ENCODE measurements at regions not wholly inside any gene's neighbourhood (a gene's known extent, or its start where the extent isn't known, plus 50 kb on each side); places are given as distances from the start of the nearest gene placed in this dataset.

DNA sequence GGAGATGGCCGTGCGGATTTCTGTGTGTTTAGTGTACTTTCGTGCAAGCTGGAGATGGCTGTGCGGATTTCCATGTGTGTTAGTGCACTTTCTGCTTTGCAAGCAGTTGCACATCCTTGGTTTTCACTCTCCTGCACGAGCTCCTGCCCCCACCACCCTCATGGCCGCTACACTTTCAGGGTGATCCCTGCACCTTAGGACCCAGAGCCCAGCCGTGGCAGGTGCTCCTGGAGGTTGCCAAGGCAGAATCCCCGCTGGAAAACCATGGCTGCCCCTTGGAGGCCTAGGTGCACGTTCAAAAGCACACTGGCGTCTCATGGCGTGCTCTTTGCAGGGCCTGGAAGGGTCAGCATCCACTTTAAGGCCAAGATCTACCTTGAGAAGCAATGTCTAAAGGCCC is 311.0 kb upstream of the TNRC6C start:
- DNase-seq (ENCODE audit: low read depth), result no peak

DNA sequence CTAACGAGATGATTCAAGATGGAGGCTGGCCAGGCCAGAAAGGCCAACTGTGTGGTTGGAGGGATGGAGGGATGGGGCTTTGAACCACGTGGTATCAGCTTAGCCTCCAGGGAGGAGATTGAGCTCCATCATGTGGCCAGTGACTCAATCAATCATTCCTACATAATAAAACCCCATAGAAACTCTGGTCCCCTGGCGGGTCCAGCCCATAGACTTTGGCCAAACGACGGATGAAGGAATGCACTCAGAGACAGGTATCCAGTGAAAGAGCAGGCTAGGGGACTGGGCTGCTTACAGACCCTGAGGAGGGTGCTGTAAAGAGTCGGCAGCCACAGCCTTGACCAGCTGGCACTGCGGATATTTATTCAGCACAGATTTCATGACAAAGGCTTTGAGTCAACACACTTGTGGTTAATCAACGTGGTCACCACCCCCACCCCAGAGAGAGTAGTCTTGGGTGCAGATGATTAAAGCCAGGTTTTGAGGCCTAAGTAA is 308.7 kb upstream of the TNRC6C start:
- DNase-seq (ENCODE audit: low read depth), result no peak

DNA sequence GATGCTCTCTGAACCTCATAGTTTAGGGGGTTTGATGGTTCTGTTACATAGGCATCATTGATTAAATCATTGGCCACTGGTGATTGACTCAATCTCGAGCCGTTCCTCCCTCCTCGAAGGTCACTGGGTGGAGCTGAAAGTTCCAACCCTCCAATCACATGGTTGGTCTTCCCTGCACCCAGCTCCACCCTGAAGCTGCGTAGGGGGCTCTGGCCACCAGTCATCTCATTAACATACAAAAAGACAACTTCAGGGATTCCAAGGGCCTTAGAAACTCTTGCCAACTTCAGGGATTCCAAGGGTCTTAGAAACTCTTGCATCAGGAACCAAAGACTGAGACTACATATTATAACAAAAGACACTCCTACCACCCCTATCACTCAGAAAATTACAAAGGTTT is 306.5 kb upstream of the TNRC6C start:
- no peak for DNase-seq (ENCODE audit: low read depth)

DNA sequence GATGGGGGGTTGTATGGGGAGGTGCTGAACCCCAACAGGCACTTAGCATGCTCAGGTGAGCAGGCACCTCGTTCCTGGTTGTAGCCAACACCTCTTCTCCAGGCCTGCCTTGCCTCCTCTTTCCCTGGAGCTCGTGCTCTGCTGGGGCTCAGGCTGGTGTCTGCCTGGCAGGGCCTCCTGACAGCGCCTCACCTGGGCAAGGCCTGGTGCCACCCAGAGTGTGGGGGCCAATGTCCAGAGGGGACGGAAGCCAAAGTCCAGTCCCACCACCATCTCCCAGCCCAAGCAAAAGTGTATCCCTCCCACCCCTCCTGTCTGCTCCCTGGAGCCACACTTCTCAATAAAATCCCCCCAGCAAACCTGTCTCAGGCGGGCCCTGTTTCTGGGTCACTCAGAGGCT is 304.2 kb upstream of the TNRC6C start:
- no peak for DNase-seq (ENCODE audit: low read depth)

DNA sequence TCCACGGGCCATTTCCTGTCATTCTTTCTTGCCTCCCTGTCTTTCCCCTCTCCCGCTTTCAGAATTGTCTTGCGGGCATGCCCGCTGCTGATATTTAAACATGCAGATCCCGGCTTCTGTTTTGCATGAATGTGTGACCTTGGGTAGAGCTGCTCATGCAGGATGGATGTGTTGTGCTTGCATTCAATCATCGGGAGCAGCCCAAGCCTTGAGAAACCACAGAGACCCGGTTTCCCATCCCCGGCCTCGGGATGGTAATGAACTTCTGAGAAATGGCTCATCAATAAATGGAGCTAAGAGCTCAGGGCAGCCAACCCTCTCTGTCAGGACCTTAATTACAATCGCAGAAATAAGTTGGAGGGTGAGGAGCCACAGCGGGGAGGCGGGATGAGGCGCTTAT is 303.7 kb upstream of the TNRC6C start:
- DNase-seq (ENCODE audit: low read depth), result no peak

DNA sequence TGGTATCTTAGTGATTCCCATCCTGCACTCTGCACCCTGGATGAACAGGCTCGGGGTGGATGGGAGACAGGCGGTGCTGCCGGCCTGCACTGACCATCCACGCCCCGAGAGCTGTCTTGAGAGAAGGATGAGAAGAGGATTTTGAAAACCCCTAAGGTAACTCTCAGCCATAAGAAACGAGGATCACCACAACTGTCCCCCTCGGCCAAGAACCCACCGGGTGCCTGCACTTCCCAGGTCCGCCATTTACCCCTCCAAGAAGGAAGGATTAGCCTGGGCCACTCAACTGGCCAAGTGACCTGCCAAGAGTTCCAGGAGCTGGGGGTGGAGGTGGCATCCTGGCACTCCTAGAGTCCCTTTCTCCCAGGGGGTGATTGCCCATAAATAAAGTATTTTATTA is 302.4 kb upstream of the TNRC6C start:
- no peak for DNase-seq (ENCODE audit: low read depth)

DNA sequence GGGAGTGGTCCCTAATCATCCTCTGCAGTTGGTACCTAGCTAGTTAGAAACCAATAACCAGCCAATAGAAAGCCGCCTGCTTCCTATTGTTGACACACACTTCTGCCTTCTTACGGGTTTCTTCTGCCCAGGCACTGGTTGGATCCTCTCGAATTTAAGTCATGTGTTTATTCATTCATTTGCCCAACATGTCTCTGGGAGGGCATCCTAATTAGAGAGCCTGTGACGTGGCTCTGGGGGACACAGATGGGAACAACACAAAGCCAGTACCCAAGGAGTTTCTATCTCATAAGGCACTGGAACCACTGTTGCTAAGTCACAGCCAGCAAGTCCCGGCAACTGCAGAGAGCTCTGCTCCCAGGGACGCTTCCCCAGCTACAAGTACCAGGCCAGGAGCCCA is 300.7 kb upstream of the TNRC6C start:
- DNase-seq (ENCODE audit: low read depth), result no peak

DNA sequence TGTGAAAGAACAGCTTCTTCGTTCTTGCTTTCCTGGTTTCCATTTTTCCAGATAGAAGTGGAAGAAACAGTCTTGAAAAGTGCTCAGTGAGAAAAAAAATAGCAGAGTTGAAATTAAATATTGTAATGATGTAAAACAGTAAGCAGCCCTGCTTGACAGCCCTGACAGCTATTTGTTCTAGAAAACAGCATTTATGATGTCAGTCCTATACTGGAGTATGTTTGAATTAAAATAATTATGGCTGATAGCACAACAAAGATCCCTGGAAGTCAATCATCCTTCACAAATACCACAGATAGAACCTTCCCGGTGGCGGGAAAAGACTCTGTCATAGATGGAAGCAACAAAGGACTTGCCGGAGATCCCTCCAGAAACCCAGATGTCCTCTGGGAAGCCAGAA is 298.0 kb upstream of the TNRC6C start:
- DNase-seq (ENCODE audit: low read depth), result no peak

DNA sequence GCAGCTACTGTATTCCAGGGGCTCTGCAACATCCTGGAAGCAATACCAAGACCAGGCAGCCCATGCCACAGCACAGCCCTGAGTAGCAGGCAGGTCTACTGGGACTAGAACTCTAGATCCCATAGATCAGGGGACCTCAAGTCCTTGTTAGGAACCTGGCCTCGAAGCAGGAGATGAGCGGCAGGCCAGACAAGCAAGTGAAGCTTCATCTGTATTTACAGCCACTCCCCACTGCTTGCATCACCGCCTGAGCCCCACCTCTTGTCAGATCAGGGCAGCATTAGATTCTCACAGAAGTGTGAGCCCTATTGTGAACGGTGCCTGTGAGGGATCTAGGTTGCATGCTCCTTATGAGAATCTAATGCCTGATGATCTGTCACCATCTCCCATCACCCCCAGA is 295.7 kb upstream of the TNRC6C start:
- DNase-seq (ENCODE audit: low read depth), result no peak

DNA sequence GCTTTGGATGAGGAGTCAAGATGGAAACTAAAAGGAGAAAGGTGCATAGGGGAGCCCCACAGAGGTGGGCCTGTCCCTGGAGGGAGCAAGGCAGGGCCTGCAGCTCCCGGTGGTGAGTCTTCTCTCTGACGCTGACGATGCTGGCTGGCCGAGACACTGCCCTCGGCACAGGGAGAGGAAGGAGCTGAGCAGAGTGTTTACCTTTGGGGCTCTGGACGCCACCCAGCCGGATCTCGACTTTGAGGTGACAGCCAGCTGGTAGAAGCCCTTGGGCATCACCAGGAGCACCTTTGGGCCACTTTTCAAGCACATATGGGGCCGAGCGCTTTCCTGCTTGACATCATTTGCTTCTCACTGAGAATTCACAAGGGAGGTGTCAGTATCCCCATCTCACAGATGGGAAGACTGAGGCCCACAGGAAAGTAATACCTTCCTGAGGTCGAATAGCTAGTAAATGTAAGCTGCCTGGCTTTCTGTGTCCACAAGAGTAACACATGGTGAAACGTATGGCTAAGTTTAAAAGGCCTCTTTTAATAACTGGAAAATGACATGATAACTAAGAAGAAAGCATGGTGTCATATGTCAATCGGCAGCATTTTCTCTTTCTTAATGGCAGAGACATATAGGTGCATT is 294.3 kb upstream of the TNRC6C start:
- no peak for DNase-seq (ENCODE audit: low read depth)

DNA sequence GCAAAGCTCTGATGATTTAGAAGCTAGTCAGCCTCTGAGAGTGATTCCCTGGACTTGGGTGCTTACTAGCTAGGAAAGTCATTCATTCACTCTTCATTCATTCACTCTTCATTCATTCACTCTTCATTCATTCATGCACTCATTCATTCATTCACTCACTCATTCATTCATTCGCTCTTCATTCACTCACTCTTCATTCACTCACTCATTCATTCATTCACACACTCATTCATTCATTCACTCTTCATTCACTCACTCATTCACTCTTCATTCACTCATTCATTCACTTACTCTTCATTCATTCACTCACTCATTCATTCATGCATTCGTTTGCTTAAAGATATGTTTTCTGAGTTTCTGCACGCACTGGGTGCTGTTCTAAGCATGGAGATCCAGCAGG is 292.7 kb upstream of the TNRC6C start:
- no peak for DNase-seq (ENCODE audit: low read depth)

DNA sequence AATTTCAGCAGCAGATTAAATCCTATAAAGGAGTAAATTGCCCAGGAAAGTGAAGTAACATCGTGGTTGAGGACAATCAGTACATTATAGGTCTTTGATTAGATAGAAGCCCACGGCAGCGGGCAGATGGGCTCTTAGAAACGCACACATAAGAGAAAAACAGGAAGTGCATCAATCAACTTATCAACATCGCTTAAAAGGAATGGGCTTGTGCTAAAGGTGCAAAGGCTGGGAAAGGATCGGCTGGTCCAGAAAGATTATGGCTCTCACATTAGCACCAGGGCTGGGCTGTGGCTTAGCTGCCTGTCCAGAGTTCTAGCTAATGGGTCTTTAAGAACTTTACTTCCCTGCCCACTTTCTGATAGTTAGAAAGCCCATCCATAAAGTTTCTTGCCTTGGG is 292.0 kb upstream of the TNRC6C start:
- DNase-seq (ENCODE audit: low read depth), result no peak

DNA sequence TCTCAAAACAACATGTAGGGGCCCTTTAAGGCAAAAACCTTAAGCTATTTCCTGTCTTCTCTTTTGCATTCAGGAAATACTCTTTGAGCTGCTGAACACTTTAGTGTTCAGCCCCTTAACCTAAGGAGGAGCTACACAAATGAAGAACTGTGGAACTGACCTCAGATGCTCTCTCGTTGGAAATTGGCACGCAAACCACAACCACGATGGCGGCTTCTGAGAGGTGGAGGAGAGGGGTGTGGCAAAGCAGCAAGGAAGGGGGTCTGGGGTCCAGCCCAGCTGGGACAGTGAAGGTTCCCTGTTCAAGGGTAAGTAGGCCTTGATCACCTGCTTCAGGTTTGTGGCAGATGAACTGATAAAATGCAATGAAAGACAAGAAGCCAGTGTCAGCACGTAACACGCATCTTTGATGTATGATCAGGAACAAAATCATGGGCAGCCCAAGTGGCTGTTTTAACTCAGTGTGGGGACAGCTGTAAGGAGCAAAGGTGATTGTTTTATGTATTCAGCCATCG is 291.6 kb upstream of the TNRC6C start:
- DNase-seq (ENCODE audit: low read depth), result peak; percentile 75

DNA sequence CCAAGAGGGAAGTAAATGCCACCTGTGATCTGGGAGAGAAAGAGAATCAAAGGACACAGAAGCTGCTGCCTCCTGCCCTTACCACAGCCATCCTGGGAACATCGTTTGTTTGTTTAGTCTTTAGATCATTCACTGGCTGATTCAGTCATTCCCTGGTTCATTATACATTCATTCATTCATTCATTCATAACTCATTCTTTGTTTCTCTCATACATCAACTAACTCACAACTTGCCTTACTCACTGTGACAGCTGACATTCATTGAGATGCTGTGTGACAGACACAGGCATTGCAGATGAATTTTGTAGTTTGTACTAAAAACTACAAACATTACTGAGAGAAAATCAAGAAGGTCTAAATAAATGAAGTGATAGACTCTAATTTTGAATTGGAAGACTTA is 291.0 kb upstream of the TNRC6C start:
- DNase-seq (ENCODE audit: low read depth), result no peak

DNA sequence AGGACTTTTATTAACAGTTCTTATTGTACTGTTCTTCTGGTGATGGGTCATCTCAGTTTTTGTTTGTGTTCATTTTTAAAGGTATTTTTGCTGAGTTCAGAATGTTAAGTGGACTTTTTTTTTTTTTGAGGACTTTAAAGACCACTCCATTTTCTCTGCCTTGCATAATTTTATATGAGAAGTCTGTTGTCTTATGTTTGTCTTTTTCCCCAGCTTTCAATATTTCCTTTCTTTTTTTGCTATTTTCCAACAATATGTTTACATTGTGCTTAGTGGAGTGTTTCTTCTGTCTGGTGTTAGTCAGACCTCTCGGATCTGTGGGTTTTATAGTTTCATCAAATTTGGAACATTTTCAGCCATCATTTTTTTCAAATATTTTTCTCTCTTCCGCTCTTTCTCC is 290.0 kb upstream of the TNRC6C start:
- DNase-seq (ENCODE audit: low read depth), result no peak

DNA sequence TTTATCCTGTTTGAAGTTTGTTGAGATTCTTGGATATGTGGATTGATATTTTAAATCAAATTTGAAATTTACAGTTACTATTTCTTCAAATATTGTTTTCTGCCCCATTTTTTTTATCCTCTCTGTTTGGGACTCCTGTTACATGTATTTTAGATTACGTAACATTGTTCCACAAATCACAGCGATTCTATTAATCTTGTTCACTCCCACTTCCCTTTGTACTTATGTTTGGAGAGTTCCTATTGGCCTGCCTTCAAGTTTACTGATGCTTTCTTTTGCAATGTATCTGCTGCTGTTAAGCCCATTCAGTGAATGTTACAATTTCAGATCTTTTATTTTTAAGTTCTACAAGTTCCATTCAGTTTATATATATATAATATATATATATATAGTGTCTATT is 288.3 kb upstream of the TNRC6C start:
- no peak for DNase-seq (ENCODE audit: low read depth)

DNA sequence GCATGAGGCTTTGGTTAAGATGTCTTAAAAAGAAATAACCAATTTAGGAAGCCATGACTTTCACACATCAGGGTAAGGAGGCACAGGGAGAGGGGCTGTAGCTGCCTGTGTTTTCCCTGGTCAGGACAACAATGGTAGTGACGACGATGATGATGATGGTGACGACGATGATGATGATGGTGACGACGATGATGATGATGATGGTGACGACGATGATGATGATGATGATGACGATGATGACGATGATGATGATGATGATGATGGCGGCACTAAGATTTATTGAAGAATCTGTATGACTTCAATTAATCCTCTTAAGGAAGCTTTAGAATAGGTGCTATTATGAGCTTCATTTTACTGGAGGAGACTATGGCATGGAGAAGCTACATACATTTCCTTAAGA is 284.1 kb upstream of the TNRC6C start:
- no peak for DNase-seq (ENCODE audit: low read depth)

DNA sequence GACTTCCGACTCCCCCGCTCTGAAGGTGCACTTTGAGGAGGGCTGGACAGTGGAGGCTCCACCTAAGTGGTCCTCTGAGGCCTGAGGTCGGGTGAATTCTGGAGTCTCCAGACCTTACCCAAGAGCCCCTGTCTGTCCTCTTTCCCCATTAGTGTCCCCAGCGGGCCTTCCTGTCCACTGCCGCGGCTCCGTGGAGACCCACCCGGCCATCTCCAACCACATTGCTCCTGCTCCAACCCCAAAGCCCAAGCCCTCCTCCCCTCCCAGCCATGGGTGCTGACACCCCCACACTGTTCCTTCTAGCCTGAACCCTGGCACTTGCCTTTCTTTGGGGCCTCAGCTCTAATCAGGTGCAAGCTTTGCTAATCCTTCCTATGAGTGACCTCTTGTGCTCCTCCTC is 283.1 kb upstream of the TNRC6C start:
- DNase-seq (ENCODE audit: low read depth), result no peak

DNA sequence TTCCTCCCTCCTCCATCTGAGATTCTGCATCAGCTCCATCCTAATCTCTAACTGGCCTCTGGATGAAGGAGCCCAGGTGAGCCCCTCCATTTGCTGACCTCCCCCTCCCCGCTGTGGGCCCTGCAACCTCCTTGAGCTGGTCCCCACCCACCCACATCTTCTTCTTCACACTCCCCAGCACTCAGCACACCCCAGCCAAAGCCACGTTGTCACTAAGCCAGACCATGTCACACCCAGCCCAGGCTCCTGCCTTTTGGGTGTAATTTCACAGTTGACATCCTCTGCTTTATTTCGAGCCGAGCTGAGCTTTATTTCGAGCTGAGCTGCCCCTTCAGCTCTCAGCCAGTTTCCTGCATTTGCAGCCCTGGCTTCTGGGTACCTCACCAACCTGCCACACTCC is 282.7 kb upstream of the TNRC6C start:
- DNase-seq (ENCODE audit: low read depth), result no peak

DNA sequence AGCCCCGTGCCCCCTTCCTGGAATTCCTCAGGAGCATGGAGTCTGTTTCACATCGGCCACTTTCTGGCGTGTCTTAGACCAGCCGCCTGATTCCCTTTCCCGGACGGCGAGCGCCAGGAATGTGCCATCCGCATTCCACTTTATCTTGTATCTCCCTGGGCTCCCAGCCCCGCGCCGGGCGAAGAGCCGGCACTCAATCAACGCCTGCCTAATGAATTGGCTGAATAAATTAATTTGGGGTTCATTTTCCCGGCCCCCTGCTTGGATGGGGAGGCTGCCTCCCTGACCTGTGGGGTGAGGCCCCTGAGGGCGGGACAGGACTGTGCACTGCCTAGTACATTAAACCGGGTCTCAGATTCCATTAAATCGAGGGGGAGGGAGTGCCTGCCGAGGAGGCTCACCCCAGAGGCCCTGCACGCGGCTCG is 282.3 kb upstream of the TNRC6C start:
- no peak for DNase-seq (ENCODE audit: low read depth)

DNA sequence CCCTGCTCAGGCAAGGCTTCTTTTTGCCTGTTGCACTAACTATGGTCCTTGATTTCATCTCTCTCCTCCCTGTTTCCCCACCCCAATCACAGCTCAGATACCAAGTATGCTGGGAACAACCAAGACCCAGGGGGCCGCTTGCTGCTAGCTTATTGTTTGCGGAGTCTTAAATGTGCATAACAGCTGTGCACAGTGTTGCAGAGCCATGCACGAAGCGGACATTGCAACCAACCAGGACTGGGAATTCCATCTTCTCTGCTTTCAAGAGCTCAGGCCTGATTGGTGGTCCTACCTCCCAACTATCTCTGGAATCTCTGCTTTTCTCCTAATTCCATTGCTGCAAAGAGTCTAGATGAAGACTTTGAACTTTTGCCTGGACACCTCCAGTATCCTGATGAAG is 281.3 kb upstream of the TNRC6C start:
- DNase-seq (ENCODE audit: low read depth), result no peak

DNA sequence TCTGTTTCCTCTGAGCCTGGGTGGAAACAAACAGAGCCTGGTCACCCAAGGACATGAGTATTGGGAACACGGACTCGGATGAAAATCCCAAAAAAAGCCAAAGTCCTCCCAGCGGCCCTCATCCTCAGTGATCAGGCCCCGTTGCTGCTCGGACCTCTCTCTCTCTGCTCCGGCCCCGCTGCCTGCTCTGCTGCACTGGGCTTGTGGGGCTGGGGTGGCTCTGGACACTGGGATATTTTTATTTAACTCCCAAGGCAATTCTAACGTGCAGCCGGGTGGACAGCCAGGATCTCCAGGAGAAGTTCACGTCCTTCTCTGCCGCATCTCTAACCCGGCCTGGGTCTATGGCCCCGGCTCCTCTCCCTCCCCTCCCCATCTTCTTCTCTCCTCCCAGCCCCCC is 280.9 kb upstream of the TNRC6C start:
- no peak for DNase-seq (ENCODE audit: low read depth)

DNA sequence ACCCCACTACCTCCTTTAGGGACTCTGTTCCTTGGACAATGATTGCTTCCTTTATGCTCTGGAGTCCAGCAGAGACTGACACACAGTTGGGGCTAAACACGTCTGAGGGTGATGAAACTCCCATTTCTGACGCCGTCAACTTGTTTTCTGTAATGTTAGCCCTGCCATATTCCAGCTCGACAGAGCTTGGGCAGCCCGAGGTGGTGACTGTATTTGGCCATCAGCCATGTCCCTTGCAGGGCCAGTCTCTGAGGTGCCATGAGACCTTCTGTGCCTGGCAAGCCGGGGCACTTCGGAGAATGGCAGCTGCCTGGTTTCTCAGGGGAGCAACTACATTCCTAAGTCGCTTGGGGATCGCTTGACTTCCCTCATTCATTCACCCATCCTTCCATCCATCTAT is 278.9 kb upstream of the TNRC6C start:
- DNase-seq (ENCODE audit: low read depth), result no peak

DNA sequence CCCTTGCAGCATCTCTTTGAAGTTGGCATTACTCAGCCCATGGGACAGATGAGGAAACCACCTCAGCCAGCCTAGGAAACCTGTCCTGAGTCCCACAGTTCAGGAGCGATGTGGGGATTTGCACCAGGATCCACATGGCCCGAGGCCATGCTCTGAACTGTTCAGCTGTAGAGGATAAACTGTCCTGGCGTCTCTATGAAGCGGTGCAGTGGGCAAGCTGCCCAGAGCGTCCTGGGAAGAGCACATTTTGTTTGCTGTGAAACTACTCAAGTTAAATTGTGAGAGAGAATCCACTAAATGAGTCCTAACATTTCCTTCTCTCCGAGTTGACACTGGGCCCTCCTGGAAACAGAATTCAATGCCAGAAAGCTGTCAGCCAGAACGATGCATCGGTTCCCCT is 276.6 kb upstream of the TNRC6C start:
- DNase-seq (ENCODE audit: low read depth), result no peak
